Lower leg skin (tissue), 3 donors: ENCODE measurements at regions not wholly inside any gene's neighbourhood (a gene's known extent, or its start where the extent isn't known, plus 50 kb on each side); places are given as distances from the start of the nearest gene placed in this dataset.

Experiments used
- CTCF ChIP-seq, 3 donors: fragments of 450-650 bp; IDR thresholded peaks; one replicate each; pipeline ENCODE4 v1.5.1; 2016; ENCODE audit warnings: antibody characterized with exemption in 3 of 3, mild to moderate bottlenecking in 3 of 3, moderate library complexity in 2 of 3
- POLR2A ChIP-seq, 2 donors: fragments of 450-650 bp; IDR thresholded peaks; one replicate each; pipeline ENCODE4 v1.6.1; 2016 to 2017; ENCODE audit warnings: antibody characterized with exemption in 2 of 2, mild to moderate bottlenecking in 1 of 2, moderate library complexity in 1 of 2

GRCh38 chr12:97899529-97899928 is 436.9 kb downstream of the RMST start:
- TF ChIP-seq CTCF (IDR thresholded peaks at IDR 0.05) (no peak), POLR2A (IDR thresholded peaks at IDR 0.05) (no peak)
